GM20431 (cell line): ENCODE measurements at regions not wholly inside any gene's neighbourhood (a gene's known extent, or its start where the extent isn't known, plus 50 kb on each side); places are given as distances from the start of the nearest gene placed in this dataset.

Experiments used
- in situ Hi-C: fragments of 300-500 bp; cut with MseI, MboI; formaldehyde crosslinking; loops from one replicate; pipeline ENCODE4 v1.15.0; 2020; ENCODE audit warnings: low sequenced_read_pairs; ENCODE audit not compliant: unreplicated experiment

DNA sequence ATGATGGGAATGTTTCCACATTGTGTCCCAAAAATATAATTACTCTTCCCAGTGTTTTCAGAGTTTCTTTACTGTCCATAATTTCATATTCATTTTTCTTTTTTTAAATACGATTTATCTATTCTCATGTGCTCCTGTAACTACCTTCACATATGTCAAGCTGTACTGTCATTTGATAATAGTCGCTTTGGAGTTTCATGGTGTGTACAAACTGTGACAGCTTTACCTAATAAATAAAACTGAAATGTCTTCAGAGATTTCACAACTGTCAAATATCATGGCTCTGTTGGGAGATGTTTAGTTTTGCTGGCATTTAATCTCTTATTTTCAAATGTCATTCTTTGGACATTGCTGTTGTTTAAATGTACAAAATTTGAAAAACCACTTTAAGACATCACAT lies 450.2 kb downstream of the TLL1 start:
- in situ Hi-C loops: no loop called here

DNA sequence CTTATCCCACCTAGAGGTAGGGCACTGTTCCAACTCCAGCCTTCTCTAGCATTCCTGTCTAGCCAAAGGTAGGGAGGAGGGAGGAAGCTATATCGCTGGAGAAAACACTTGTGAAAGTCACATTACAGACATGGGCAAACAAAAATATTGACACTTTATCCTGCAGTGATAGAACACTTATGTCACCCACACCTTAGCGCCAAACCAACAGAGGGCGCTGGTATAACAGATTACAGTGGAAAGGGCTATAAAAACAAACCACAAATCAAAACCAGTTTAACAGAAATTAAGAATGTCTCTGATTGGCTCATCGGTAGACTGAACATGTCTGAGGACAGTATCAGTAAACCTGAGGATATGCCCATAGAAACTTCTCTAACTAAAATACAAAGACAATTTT lies 451.3 kb downstream of the TLL1 start:
- in situ Hi-C loops: no loop called here

DNA sequence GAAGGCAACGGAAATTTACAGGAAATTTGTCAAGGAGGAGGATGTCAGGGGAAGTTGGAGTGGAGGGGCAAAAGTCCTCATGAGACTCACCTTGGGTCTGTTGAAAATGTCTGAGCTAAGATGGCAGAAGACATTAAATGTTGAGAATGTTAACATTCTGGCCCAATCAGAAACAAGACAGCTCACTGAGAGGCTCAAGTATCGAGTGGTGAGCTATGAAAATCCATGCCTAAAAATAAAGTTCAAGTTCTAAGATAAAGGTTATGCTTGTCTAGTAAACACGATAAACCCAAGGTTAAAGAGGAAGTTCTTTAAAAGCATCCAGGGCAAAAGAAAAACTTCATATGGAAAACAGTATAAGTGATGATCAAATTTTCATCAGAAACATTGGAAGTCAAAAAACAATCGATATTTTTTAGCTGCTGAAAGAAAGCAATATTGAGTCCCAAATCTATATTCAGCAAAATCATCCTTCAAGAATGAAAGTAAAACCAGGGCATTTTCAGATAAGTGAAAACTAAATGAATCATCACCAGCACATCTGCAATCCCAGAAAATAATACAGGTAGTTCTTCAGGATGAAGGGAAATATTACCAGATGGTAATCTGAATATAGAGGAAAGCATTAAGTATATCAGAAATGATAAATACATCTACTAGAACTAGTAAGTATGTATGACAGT lies 462.4 kb downstream of the TLL1 start:
- in situ Hi-C loops: no loop called here

DNA sequence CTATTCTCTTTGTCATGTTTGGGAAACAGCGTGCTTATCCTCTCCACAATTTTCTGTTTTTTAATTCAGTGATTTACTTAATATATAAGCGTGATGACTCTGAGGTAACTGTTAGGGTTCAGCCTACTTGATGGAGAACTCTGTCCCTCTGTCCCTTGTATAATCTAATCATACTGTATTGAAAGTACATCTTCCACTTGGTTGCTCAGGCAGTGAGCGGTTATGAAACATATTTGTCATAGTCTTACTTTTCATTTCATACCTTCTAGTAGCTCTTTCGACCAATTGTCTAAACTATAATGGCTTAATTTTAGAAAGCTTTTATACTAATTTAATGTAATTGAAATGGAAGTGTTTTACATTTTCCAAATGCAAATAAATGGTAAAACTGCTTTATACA lies 469.0 kb downstream of the TLL1 start:
- in situ Hi-C loops: no loop called here

DNA sequence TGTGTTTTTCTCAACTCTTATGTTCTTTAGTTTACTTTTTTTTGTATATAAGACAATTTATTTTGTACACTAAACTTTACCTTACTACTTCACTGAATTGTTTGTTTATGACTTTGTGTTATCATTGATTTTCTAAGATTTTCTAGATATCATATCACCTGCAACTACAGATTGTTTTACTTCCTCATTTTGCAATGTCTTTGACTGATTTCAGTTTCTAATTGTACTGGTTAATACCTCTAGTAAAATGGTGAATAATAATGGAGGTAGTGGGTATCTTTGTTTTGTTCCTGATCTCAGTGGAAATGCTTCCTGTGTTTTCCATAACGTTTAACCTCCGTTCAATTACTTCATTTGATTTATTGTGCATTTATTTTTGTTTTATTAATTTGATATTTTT lies 490.2 kb downstream of the TLL1 start:
- in situ Hi-C loops: no loop called here

DNA sequence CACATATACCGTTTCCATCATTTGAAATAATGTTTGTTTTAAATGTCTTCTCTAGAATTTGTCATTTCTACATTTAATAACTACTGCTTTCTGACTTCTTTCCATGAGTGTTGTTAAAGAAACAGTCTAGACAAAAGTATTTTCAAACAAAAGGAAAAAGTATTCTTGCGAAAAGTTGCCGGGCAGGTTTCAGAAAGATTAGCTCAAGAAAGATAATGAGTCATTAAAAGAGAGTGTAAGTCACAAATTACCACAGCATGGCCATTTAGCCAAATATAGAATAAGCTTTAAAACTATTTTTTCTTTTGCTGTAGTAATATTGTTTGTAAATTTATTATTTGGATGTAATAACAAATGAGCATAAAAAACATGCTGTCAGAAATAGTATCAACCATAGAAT lies 493.0 kb downstream of the TLL1 start:
- in situ Hi-C loops: no loop called here

DNA sequence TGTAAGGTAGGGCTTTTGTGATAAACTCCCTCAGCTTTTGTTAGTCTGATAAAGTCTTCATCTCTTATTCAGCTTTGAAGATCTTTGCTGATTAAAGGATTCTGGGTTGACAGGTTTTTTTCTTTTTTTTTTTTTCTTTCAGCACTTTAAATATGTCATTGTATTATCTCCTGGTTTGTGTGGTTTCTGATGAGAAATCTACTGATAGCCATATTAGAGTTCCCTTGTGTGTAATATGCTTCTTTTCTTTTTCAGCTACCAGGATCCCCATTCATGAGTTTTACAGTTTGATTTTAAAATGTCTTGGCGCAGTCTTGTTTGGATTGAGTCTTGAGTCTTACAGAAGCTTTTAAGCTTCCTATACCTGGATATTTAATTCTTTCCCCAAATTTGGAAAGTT lies 504.5 kb downstream of the TLL1 start:
- in situ Hi-C loops: no loop called here

DNA sequence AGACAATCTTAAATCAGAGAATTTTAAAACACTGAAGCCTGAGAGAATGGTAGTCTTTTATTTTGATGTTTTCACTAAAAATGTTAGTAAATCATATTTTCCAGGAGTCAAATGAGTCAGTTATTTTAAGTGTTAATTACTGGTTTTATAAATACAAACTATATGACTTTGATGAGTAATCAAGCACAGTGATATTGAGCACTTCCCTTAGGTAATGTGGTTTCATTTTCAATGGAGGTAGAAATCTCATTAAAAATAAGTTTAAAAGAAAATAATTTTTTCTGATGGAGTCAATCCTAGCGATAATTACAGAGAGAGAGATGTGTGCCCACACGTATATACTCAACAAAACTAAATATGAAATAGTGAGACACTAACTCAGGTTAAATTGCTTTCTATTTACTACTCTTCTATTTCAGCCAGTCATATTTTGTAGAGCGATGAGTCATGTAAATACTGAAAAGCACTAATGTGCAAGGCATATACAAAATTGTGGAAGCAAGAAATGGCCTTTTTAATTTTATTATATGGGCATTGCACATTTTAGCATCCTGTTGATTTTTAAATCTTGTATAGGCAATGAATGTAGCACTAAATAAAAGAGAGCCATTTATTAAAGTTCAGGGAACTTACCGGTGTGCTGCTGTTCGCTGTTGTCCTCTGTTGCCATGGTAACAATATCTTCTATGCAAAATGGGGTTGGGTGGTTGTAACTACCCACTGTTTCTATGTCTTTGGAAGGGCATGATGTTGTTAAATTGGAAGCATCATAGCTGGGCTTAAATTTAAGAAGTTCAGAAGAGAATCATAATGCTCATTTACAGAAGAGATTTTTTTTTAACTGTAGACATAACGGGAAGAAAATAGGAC lies 513.7 kb downstream of the TLL1 start:
- in situ Hi-C loops: no loop called here

DNA sequence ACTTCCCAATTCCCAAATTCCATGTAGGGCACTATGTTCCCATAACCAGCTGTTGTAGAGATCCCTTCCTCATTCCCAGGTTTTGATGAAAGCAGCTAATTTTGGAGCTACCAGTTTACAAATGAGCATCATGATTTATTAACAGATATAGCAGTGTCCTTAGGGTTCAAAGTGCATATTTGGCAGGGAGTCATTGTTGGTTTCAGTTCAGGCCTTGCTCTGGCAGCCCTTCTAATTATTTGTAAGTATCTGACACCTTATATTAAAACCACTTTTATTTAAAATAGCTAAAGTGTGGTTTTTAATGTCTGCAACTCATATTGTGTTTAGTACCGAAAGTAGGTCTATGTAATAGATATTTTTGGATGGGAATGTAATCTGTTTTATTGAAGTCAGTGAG lies 518.5 kb downstream of the TLL1 start:
- in situ Hi-C loops: no loop called here

DNA sequence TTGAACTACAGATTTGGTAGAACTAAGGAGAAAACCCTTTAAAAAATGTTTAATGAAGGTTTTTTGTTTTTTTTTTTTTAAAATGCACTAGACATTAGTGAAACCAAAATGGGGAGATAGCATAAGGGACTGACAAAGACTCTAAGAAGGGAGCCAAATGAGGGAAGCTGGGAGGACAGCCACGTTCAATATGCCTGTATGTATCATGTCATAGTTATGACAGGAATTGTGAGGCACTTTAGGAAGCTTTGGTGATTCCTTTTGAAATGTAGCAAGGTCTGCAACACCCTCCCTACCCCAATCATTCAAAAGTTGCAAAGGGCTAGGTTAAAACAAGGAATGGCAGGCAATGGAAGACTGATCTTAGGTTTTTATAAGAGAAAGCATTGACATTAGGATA lies 526.0 kb downstream of the TLL1 start:
- in situ Hi-C loops: no loop called here

DNA sequence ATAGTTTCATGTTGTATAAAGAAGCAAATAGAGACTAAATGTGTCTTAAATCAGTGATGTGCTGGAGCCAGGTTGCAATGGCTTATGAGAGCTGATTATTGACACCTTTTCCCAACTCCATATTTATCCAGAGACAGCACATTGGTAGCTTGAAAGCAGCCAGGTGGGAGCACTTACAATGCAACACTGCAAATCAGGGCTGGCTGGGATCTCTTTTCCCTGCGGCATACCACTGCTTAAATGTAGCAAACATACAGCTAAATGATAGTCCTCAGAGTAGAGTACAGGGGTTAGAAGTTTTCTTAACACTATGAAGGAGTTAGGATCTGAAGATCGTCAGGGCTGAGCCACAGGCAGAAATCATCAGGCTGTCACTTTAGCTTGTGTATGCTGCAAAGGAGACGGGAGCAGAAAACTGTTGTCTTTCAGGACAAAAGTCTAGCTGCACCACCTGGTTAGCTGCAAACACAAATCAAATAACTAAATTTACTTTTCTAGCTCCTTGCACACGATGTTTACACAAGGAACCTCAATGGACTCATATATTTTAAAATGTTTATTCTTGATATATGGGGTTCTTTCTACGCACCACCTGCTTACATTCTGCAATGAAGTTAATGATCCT lies 527.3 kb downstream of the TLL1 start:
- in situ Hi-C loops: no loop called here

DNA sequence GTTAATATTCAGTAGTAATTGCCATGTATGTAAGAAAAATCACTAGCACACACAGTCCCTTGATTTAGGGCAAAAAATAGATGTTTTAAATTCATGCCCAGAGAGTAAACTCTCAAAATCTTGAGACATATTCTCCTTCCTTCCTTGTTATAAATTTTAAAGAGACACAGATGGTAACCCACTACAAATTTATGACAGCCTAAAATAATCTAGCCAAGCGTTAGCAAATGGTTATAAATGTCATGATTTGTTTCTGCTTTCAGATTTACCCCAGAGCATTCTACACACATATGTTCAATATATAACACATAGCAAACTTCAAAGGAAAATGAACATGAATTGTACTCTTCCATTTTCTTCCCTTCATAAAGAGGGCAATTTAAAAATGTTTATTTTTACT lies 540.3 kb downstream of the TLL1 start:
- in situ Hi-C loops: no loop called here

DNA sequence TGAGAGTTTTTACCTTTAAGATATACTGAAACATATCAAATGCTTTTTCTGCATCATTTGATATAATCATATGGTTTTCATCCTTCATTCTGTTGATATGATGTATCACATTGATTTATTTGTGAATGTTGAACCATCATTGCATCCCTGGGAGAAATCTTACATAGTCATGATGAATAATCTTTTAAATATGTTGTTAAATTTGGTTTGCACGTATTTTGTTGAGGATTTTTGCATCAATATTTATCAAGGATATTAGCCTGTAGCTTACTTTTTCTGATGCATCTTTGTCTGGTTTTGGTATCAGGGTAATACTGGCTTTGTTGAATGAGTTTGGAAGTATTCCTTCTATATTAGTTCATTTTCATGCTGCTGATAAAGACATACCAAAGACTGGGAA lies 541.4 kb downstream of the TLL1 start:
- in situ Hi-C loops: no loop called here

DNA sequence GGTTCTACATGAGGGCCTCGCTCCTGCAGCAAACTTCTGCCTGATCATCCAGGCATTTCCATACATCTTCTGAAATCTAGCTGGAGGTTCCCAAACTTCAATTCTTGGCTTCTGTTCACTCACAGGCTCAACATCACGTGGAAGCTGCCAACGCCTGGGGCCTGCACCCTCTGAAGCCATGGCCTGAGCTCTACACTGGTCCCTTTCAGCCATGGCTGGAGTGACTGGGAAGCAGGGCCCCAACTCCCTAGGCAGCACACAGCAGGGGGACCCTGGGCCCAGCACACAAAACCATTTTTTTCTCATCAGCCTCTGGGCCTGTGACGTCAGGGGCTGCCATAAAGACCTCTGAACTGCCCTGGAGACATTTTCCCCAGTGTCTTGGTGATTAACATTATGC lies 542.7 kb downstream of the TLL1 start:
- in situ Hi-C loops: no loop called here

DNA sequence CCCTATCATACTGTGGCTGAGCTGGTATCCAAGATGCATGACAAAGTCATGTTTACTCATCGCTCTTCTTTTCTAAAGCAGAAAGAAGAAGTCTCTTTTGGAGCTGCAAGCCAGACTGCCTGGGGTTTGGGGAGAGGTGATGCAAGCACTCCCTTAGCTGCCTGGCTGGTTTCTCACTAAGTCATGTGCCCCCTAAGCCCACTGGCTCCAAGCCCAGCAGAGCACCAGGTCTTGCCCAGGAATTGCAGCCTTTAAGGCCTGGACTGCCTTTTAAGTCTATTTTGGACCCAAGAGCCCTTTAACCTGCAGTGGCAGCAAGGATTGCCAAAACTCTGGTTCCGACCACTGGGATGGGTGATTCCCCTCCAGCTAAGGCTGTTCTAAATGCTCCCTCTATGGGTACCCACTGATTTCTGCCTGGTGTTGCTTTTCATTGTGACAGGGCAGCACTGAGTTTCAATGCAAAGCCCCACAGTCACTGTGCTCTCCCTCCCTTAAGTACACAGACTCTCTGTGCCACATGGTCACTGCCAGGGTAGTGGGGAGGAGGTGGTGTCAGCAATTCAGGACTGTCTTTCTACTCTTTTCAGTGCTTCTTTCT lies 548.6 kb downstream of the TLL1 start:
- in situ Hi-C loops: no loop called here

DNA sequence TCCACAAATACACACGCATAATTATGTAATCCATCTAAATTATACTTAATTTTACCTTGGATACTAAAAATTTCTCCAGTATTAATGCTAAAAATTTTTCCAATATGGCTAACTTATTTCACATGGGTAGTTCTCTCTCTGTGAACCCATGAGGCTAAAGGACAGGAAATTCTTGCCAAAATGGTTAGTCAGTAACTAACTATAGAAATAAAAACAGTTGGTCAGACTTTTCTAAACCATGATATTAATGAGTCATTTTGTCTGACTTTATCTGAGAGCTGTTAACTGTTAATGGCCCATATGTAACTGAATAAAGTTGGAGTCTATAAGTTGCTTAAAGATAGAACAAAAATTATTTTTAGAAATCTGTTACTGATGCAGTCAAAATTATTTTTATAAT lies 549.4 kb downstream of the TLL1 start:
- in situ Hi-C loops: no loop called here

DNA sequence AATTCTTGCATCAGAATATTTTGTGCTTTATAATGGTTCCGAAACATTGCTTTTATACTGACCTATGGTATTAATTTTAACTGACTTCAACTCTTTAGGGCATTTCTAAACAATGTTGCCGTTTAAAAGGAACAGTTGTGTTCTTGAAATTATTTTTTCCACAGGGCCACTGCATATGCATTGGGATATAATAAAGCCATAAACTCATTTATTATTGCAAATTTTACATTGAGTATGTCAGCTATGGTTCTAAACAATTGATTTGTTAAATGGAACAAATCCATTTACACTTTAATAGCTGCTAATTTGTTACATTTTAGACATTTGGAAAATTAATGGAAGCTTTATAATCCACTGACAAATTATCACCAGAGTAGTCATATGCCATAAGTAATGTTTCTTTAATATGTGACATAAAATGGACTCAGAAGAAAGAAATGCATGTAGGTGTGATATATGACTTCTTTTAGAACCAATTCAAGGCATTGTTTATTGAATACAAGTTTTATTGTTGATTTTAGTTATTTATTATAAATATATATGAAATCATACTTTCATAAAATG lies 553.3 kb downstream of the TLL1 start:
- in situ Hi-C loops: no loop called here

DNA sequence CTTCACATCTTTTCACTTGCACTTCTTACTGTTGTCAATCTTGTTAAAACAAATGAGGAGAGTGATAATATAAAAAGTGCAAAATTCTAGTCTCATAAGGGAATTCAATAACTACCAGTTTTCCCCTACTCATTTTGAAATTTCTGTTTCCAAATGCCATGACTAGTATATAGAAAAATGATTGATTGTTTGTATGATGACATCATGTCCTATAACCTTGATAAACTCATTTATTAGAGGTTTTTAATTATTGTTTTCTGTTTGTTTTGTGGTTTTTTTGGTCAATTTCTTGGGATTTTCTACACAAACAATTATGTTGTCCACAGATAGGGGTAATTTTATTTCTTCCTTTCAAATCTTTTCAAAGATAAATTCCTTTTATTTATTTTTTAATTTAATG lies 559.1 kb downstream of the TLL1 start:
- in situ Hi-C loops: no loop called here

DNA sequence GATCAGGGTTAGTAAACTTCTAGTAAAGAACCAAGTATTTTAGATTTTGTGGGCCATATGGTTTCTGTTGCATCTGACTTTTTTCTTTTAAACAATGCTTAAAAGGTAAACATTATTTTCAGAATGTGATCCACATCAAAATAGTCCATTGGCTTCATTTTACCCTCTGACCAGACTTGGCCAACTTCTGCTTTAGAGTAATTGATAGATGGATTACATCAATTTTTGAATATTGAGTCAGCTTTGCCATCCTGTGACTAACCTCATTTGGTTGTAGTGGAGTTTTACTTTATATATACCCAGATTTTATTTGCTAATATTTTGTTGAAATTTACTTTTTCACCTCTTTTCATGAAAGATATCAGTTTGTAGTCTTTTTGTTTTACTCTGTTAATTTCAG lies 559.8 kb downstream of the TLL1 start:
- in situ Hi-C loops: no loop called here

DNA sequence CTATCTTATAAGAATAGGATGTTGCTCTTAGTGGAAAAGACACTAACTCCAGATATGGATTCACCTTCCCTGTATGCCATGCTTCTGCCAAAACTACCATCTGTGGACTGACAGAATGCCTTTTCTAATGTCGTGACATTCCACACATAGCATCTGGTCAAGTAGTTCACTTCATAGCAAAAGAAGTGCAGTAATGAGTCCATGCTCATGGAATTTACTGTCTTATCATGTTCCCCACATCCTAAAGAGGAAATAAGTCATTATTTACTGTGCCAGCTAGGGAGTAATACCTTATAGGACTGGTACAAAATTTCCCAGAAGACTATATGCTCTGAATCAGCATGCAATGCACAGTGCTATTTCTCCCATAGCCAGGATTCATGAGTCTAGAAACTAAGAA lies 562.4 kb downstream of the TLL1 start:
- in situ Hi-C loops: no loop called here

DNA sequence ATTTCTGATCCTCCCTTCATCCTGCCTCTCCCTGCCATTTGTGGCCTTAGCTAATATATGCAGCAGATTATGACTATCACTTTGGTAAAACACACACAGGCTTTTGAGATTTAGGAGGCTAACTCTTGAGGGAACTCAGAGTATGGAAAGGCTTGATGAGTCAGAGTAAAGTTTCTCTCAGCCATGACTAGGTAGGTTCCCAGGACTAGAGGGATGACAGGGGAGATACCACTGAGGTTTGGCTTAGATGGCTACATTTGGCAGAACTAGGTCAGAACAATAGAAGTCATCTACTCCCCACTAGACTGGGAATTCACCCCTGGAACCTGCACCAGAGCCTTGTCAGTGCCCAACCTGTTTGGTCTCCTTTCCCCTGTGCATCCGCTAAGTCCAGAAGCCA lies 585.7 kb downstream of the TLL1 start:
- in situ Hi-C loops: no loop called here
